Loucy (cell line): ENCODE measurements at regions not wholly inside any gene's neighbourhood (a gene's known extent, or its start where the extent isn't known, plus 50 kb on each side); places are given as distances from the start of the nearest gene placed in this dataset.

Experiments used
- CTCF ChIP-seq: fragments of 200-600 bp; sonication (generic); conservative IDR thresholded peaks from 2 replicates; pipeline ENCODE4 v1.5.1; 2014; ENCODE audit warnings: mild to moderate bottlenecking, antibody characterized with exemption, low read length
- EZH2phosphoT487 ChIP-seq: fragments of 200-600 bp; IDR thresholded peaks from 2 replicates; pipeline ENCODE4 v1.6.1; 2018; ENCODE audit warnings: antibody characterized with exemption, mild to moderate bottlenecking, moderate library complexity, borderline replicate concordance

- TF ChIP-seq CTCF (no peak), EZH2phosphoT487 (no peak)
These were observed 92.3 kb upstream of the TRHDE start for GRCh38 chr12:72179841-72180240.
